GM19395 (cell line): ENCODE measurements at regions not wholly inside any gene's neighbourhood (a gene's known extent, or its start where the extent isn't known, plus 50 kb on each side); places are given as distances from the start of the nearest gene placed in this dataset.
"Not testable (repeated sequence)": the region's sequence is repeated elsewhere in the genome, so short reads cannot be mapped to it uniquely, and the experiment has no call there.

ENCODE experiments used
- ATAC-seq: cut with Tn5 transposase; IDR thresholded peaks from one replicate; pipeline ENCODE4 v1.9.1; 2021; ENCODE audit warnings: mild to moderate bottlenecking, moderate library complexity; ENCODE audit not compliant: unreplicated experiment

- no peak for ATAC-seq
Observed at GRCh38 chr14:84074626-84075025, 1455.3 kb upstream of the FLRT2 start.

GRCh38 chr14:84080944-84081343 lies 1449.0 kb upstream of the FLRT2 start:
- ATAC-seq = no peak

GRCh38 chr14:84084056-84084630 lies 1445.8 kb upstream of the FLRT2 start:
- ATAC-seq = no peak

GRCh38 chr14:84085493-84085892 lies 1444.5 kb upstream of the FLRT2 start:
- no peak for ATAC-seq

GRCh38 chr14:84086714-84087113 lies 1443.2 kb upstream of the FLRT2 start:
- ATAC-seq = no peak

GRCh38 chr14:84087986-84088531 lies 1441.9 kb upstream of the FLRT2 start:
- no peak for ATAC-seq

- ATAC-seq = no peak
Observed at GRCh38 chr14:84090837-84091236, 1439.1 kb upstream of the FLRT2 start.

- no peak for ATAC-seq
Observed at GRCh38 chr14:84095681-84096080, 1434.3 kb upstream of the FLRT2 start.

- no peak for ATAC-seq
Observed at GRCh38 chr14:84098261-84098660, 1431.7 kb upstream of the FLRT2 start.

GRCh38 chr14:84099560-84099959 lies 1430.4 kb upstream of the FLRT2 start:
- not testable (repeated sequence) for ATAC-seq

GRCh38 chr14:84107835-84108343 lies 1422.1 kb upstream of the FLRT2 start:
- no peak for ATAC-seq

GRCh38 chr14:84108746-84109457 lies 1421.0 kb upstream of the FLRT2 start:
- ATAC-seq = no peak

- ATAC-seq = no peak
Observed at GRCh38 chr14:84112589-84112988, 1417.4 kb upstream of the FLRT2 start.

- no peak for ATAC-seq
Observed at GRCh38 chr14:84125676-84126075, 1404.3 kb upstream of the FLRT2 start.

GRCh38 chr14:84127495-84127894 lies 1402.4 kb upstream of the FLRT2 start:
- no peak for ATAC-seq

- no peak for ATAC-seq
Observed at GRCh38 chr14:84128050-84128449, 1401.9 kb upstream of the FLRT2 start.

GRCh38 chr14:84129007-84129406 lies 1400.9 kb upstream of the FLRT2 start:
- ATAC-seq = no peak

- ATAC-seq = no peak
Observed at GRCh38 chr14:84129941-84130340, 1400.0 kb upstream of the FLRT2 start.

GRCh38 chr14:84131924-84132323 lies 1398.0 kb upstream of the FLRT2 start:
- ATAC-seq = no peak

- no peak for ATAC-seq
Observed at GRCh38 chr14:84144166-84144565, 1385.8 kb upstream of the FLRT2 start.

- no peak for ATAC-seq
Observed at GRCh38 chr14:84152452-84152851, 1377.5 kb upstream of the FLRT2 start.

- ATAC-seq = no peak
Observed at GRCh38 chr14:84162633-84163032, 1367.3 kb upstream of the FLRT2 start.
